HG02571 (cell line): ENCODE measurements at regions not wholly inside any gene's neighbourhood (a gene's known extent, or its start where the extent isn't known, plus 50 kb on each side); places are given as distances from the start of the nearest gene placed in this dataset.

Source experiments
- ATAC-seq: cut with Tn5 transposase; IDR thresholded peaks from one replicate; pipeline ENCODE4 v1.9.1; 2021; ENCODE audit warnings: mild to moderate bottlenecking, moderate library complexity; ENCODE audit not compliant: unreplicated experiment

- no peak for ATAC-seq
Measured at GRCh38 chr2:43023791-43024514, 202.5 kb downstream of the ZFP36L2 start.

DNA sequence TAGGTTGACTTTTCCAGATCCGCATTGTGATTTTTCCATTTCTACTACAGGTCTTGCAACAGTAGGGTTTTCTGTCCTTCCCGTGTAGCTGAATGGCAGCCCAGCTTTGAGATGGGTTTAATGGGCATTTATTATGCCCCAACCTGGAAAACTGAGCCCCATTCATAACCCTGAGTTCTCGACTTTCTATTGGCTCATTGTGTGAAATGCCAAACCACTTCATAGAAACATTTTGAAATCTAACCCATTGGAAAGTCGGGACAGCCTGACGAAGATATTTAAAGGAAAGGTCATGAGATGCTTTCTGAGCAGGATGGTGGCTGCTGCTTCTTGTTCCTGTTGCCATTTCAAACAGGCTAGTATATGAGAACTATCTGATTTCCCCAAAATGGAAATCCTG, 203.5 kb downstream of the ZFP36L2 start:
- ATAC-seq = no peak

DNA sequence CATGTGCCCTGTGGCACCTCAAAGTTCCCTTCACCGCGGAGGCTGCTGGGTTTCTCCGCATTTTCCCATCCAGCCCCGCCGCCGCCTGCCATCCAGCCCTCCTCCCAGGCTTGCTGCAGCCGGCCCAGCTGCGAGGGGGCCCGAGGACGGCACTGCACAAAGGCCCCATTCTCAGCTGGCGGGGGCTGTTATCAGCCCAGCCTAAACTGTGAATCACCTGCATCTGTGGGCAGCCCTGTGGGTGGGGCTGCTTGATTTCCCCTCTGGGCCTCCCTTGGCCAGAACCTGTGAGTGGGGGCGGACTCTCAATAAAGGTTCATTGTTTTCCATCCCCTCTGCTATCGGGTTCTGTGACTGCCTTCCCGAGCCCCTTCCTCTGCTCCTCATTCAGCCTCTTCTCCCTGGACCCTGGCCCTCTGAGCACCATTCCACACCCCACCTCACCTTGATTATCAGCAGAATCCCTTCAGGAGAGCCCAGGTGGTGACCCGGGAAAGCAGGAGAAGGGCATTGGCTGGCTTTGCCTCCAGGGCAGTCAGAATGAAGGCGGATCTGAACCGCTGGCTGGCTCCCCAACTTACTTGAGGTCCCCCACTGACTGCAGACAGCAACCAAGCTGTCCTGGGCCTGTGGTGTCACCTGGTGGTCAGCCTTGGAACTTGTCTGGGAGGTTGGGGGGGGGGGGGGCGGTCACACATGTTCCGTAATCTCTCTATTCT, 204.5 kb downstream of the ZFP36L2 start:
- ATAC-seq = no peak

DNA sequence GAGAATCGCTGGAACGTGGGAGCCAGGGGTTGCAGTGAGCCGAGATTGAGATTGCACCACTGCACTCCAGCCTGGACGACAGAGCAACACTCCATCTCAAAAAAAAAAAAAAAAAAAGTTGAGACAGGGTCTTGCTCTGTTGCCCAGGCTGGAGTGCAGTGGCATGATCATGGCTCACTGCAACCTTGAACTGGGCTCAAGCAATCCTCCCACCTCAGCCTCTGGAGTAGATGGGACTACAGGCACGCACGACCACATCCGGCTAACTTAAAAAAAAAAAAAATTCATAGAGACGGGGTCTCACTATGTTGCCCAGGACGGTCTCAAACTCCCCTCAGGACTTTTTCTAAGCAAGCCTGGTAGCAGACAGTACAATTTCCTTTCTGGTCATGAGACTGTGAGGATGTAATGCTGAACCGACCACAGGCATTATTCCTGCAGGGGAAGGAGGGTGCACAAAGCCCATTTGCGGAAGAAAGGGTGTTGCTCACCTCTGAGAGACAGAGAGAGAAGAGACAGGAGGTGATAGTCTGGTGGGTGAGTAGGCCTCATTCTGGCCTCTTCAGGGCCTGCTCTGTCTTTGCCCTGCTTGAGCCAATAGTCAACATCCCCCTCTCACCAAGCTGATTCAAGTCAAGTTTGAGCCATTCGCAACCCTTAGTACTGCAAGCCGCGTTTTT, 205.3 kb downstream of the ZFP36L2 start:
- no peak for ATAC-seq

- ATAC-seq = no peak
Measured at GRCh38 chr2:43020296-43020695, 206.1 kb downstream of the ZFP36L2 start.

DNA sequence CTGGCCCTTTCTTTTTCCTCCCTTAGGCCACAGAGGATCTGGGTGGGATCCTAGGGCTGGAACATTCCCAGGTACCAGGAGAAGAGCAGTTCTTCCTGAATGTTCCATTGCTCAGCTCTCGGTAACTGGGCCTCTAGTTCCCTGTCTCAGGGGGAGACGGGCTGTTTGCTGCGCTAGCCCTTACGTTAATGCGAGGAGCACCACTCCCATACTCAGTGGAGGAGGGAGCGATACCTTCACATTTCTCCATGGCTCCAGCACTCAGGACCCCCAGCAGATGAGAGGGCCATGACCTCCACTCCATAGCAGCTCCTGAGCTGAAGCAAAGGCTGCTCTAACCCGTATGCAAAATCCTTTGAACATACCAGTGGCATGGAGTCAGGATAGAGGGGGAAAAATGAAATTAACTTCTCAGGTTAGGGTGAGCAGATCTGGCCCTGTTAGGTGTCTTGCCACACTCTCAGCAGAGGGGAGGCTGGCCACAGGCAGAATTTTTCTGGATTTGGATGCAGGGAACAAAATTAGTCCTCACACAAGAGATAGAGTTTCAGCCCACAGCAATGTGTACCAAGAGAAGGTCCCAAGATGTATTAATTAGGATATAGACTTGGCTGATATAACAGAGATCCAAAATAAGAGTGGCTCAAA, 206.7 kb downstream of the ZFP36L2 start:
- no peak for ATAC-seq

DNA sequence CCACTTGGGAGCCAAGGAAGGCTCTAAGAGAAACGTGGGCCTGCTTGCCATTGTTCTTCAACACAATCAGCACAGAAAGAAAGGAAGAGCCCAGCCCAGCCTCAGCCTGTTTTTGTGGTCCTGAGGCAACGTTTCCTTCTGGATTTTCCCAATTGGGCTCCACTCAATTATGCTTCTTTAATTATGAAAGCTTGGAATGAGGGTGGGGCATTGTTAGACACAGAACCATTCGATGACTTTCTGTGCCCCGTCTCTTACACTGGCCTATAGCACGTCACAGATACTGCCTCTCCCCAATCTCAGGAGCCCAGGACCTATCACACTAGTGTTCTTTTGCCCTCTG, 207.4 kb downstream of the ZFP36L2 start:
- no peak for ATAC-seq

DNA sequence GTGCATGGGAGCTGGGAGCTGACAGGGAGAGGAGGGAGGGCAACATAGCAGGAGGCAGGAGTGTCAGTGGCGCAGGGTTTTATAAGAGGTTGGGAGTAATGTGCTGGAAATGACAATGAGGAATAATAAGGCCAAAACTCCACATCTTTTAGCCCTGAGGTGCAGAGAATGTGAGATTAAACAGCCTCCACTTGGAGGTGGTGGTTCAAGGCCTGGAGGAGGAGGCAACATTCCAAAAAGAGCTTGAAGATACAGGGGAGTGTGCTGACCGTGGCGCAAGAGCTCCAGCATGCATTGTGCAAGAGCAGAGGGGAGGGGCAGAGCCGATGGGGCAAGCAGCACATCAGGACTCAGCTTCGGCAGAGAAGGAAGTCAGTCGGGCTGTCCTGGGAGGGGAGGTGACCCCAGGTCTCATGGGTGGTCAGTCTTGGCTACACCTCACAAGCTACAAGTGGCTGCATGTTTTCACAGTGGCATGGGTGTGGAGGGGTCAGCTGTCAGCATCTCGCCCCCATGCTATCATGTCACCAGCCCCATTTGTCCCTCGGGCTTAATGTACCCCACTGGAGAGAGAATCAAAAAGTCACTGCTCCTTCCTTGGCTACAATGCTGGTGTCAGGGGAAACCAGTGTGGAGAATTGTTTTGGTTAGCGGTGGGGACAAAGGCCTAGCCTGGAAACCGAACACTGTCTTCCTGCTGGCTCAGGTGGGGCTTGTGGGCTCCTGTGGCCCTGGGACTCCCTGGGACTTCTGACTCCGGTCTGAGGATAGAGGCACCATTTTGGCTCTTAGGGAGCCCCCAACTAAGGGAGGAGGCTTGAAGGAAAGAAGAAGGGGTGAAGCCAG, 208.0 kb downstream of the ZFP36L2 start:
- no peak for ATAC-seq

- no peak for ATAC-seq
Measured at GRCh38 chr2:43013821-43014345, 212.5 kb downstream of the ZFP36L2 start.

- ATAC-seq = no peak
Measured at GRCh38 chr2:43012966-43013365, 213.4 kb downstream of the ZFP36L2 start.

- no peak for ATAC-seq
Measured at GRCh38 chr2:43011158-43011491, 215.3 kb downstream of the ZFP36L2 start.

GRCh38 chr2:43010438-43011157, 215.8 kb downstream of the ZFP36L2 start:
- no peak for ATAC-seq

GRCh38 chr2:43009448-43009847, 217.0 kb downstream of the ZFP36L2 start:
- ATAC-seq = no peak

DNA sequence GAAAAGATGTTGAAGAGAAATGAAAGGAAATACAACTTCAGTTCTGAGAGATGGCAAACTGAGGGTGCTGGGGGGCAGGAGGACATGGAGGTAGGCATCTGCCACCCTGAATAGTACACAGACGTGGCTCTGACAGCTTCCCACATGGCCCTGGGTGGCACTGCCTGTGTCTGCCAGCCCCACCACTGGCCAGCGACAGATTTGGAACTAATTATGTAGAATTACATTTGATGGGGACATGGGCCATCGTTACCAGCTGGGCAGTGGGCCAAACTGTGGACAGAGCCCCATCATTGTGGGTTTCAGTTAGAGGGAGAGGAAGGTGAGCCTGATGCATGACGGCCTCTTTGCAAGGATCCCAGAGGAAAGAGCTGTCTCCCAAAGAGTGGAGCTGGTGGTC, 216.0 kb upstream of the HAAO start:
- no peak for ATAC-seq

- ATAC-seq = no peak
Measured at GRCh38 chr2:43007901-43008300, 215.5 kb upstream of the HAAO start.

GRCh38 chr2:43006834-43007543, 214.6 kb upstream of the HAAO start:
- ATAC-seq = no peak

DNA sequence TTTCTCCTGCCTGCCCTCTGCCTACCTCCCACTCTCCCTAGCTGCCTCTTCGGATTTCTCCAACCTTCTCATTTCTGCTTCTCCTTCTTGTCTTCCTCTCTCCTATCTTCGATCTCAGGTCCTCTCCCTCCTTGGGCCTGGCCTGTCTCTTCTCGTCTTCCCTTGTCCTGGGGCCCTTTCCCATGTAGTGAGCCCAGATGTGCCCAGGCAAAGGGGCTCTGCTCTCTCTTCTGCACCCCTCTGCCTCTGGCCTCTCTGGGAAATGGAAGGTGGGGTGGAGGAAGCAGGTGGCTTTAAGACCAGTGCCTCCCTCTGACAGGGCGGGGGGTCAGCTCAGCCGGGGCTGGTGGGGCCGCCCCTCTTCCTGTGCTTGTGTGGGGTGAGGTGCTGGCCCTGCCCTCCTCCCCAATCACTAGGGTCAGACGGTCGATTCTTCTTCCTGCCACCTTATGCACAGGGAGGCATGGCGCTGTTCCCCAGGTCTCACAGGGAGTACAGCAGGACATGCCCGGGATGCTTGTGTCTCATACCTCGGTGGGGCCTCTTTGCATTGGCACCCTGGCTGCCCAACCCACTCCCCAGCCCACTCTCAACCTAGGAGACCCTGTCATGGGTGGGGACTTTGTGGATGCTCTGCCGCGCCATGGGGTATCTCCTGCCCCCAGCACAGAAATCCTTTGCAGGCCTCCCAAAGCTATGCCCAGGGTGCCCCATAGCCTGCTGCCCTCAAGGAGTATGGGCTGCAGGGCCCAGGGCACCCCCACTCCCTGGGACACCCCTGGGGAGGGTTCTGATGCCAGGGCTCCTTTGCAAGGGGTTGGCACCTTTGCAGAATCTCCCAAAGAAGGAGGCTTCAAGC, 213.8 kb upstream of the HAAO start:
- ATAC-seq = no peak

DNA sequence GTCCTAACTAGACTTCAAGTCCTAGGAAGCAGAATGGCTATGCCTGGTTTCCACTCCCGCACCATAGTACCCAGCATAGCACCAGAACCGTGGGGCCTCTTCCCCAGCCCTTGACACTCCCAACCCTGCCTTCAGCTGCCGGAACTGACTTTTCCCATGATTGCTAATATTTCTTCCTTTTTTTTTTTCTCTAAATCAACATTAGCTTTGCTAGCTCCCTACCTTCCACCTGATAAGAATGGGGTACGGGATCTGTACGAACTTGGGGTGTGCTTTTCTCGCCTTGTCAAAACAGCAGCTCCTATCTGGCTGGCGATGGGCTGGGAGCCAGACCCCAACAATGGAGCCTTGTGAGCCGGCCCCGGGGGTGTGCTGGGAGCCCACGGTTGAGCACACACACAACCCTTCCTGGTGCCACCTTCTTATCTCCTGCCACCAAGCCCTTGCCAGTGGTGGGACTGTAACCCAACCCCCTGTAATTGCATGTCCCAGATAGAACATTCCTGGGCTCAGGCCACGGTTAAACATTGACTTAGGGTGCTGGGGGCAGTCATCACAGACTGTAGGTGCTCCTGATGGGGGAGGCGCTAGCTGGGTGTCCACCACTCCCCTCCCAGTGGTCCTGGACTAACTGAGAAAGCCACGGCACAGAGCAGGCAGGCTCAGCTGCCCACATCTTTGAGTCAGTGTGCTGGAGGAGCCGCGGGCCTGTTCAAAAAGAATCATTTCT, 213.0 kb upstream of the HAAO start:
- no peak for ATAC-seq
